Neural cell (in vitro differentiated cells): ENCODE measurements at regions not wholly inside any gene's neighbourhood (a gene's known extent, or its start where the extent isn't known, plus 50 kb on each side); places are given as distances from the start of the nearest gene placed in this dataset.

ENCODE experiments used
- H2AFZ ChIP-seq: fragments of 200-600, 300-800 bp; sonication (generic), shearing (Covaris generic); 2 replicates; pipeline ENCODE4 v1.6.0; 2014; ENCODE audit warnings: low read depth, mild to moderate bottlenecking, antibody characterized with exemption, low read length, moderate library complexity
- H3F3A ChIP-seq: fragments of 200-600 bp; shearing (Covaris generic); 2 replicates; pipeline ENCODE4 v1.6.1; 2016; ENCODE audit warnings: mild to moderate bottlenecking, moderate library complexity, mixed read lengths, antibody characterized with exemption, low read length; ENCODE audit not compliant: insufficient read depth, poor library complexity, severe bottlenecking
- H3K27ac ChIP-seq: fragments of 200-600, 300-800 bp; sonication (generic), shearing (Covaris generic); 2 replicates; pipeline ENCODE4 v1.5.1; 2014; ENCODE audit warnings: mild to moderate bottlenecking, low read length, moderate library complexity
- H3K27me3 ChIP-seq: fragments of 300-800, 200-600 bp; sonication (generic), shearing (Covaris generic); 2 replicates; pipeline ENCODE4 v1.6.0; 2014; ENCODE audit warnings: mild to moderate bottlenecking, low read depth, low read length, moderate library complexity; ENCODE audit not compliant: insufficient read depth
- H3K36me3 ChIP-seq: fragments of 300-800, 200-600 bp; sonication (generic), shearing (Covaris generic); 2 replicates; pipeline ENCODE4 v1.5.1; 2014; ENCODE audit warnings: mild to moderate bottlenecking, antibody characterized with exemption, low read length, moderate library complexity; ENCODE audit not compliant: insufficient read depth
- H3K4me2 ChIP-seq: fragments of 300-800, 200-600 bp; sonication (generic), shearing (Covaris generic); 2 replicates; pipeline ENCODE4 v1.6.0; 2014; ENCODE audit warnings: mild to moderate bottlenecking, low read length
- H3K4me3 ChIP-seq: fragments of 300-800, 200-600 bp; sonication (generic), shearing (Covaris generic); 2 replicates; pipeline ENCODE4 v1.5.1; 2014; ENCODE audit warnings: mild to moderate bottlenecking, low read length, moderate library complexity
- H3K79me2 ChIP-seq: fragments of 200-600 bp; shearing (Covaris generic); replicated peaks from 2 replicates; pipeline ENCODE4 v1.6.0; 2014; ENCODE audit warnings: mild to moderate bottlenecking, low read length, moderate library complexity; ENCODE audit not compliant: insufficient read depth
- H3K9ac ChIP-seq: fragments of 300-800, 200-600 bp; sonication (generic), shearing (Covaris generic); 2 replicates; pipeline ENCODE4 v1.6.1; 2016; ENCODE audit warnings: mild to moderate bottlenecking, low read length, mixed read lengths
- H3K9me2 ChIP-seq: fragments of 200-600 bp; shearing (Covaris generic); 2 replicates; pipeline ENCODE4 v1.6.1; 2016; ENCODE audit warnings: mild to moderate bottlenecking, low read length, mixed read lengths; ENCODE audit not compliant: insufficient read depth
- H3K9me3 ChIP-seq: fragments of 200-600, 300-800 bp; sonication (generic), shearing (Covaris generic); 2 replicates; pipeline ENCODE4 v1.6.1; 2016; ENCODE audit warnings: mild to moderate bottlenecking, mixed run types, low read length, moderate library complexity, mixed read lengths
- H4K20me1 ChIP-seq: fragments of 200-600 bp; shearing (Covaris generic); 2 replicates; pipeline ENCODE4 v1.6.1; 2016; ENCODE audit warnings: mild to moderate bottlenecking, mixed run types; ENCODE audit not compliant: insufficient read depth
- CTCF ChIP-seq: fragments of 450-650 bp; IDR thresholded peaks from 2 replicates; pipeline ENCODE4 v1.5.1; 2014; ENCODE audit warnings: antibody characterized with exemption, mild to moderate bottlenecking, moderate library complexity; ENCODE audit not compliant: poor library complexity, severe bottlenecking
- EP300 ChIP-seq: fragments of 450-650 bp; conservative IDR thresholded peaks from 2 replicates; pipeline ENCODE4 v1.6.1; 2014; ENCODE audit warnings: antibody characterized with exemption, mild to moderate bottlenecking, moderate library complexity; ENCODE audit not compliant: poor library complexity, severe bottlenecking
- EZH2 ChIP-seq: fragments of 200-600, 300-800 bp; shearing (Covaris generic), sonication (generic); IDR thresholded peaks from 2 replicates; pipeline ENCODE4 v1.6.1; 2014; ENCODE audit warnings: antibody characterized with exemption, low read length, borderline replicate concordance, mild to moderate bottlenecking; ENCODE audit not compliant: insufficient read depth, poor library complexity, severe bottlenecking
- MXI1 ChIP-seq: fragments of 450-650 bp; conservative IDR thresholded peaks from 2 replicates; pipeline ENCODE4 v1.6.1; 2014; ENCODE audit warnings: antibody characterized with exemption, mild to moderate bottlenecking; ENCODE audit not compliant: poor library complexity, severe bottlenecking
- POLR2AphosphoS5 ChIP-seq: IDR thresholded peaks from 2 replicates; pipeline ENCODE4 v1.6.1; 2012
- RAD21 ChIP-seq: fragments of 450-650 bp; conservative IDR thresholded peaks from 2 replicates; pipeline ENCODE4 v1.6.1; 2014; ENCODE audit warnings: antibody characterized with exemption, mild to moderate bottlenecking, moderate library complexity
- REST ChIP-seq: IDR thresholded peaks from 2 replicates; pipeline ENCODE4 v1.6.1; 2012; ENCODE audit warnings: borderline replicate concordance
- SMC3 ChIP-seq: fragments of 450-650 bp; conservative IDR thresholded peaks from 2 replicates; pipeline ENCODE4 v1.6.1; 2014; ENCODE audit warnings: antibody characterized with exemption, mild to moderate bottlenecking, moderate library complexity; ENCODE audit not compliant: poor library complexity
- TAF1 ChIP-seq: IDR thresholded peaks from 2 replicates; pipeline ENCODE4 v1.6.1; 2012; ENCODE audit warnings: low read depth

GRCh38 chr9:103803245-103803644 is 290.9 kb upstream of the SMC2 start:
- H3K9me3 ChIP-seq, result no peaks in the 10 kb centered on the region
- no peaks in the 10 kb centered on the region for H3K27me3 ChIP-seq
- no peak overlapping the region for H3K27ac ChIP-seq
- H4K20me1 ChIP-seq, result no peaks in the 10 kb centered on the region
- H3K36me3 ChIP-seq, result no peaks in the 10 kb centered on the region
- no peaks in the 10 kb centered on the region for H3K79me2 ChIP-seq
- no peaks in the 10 kb centered on the region for H3F3A ChIP-seq
- H3K4me2 ChIP-seq, result no peak overlapping the region
- H3K9ac ChIP-seq, result no peak overlapping the region
- H3K9me2 ChIP-seq, result no peaks in the 10 kb centered on the region
- no peak for TF ChIP-seq SMC3
- TF ChIP-seq EP300, result no peak
- TF ChIP-seq MXI1, result no peak
- TF ChIP-seq EZH2, result no peak
- TF ChIP-seq RAD21, result no peak
- TF ChIP-seq CTCF, result no peak
- TF ChIP-seq POLR2AphosphoS5, result no peak
- TF ChIP-seq REST, result no peak
- TF ChIP-seq TAF1, result no peak
- H3K4me3 ChIP-seq, result no peak overlapping the region
- no peak overlapping the region for H2AFZ ChIP-seq

GRCh38 chr9:103804077-103804735 is 289.9 kb upstream of the SMC2 start:
- Histone ChIP-seq H3K9ac (no peak overlapping the region), H3K9me2 (no peaks in the 10 kb centered on the region), H3K27me3 (no peaks in the 10 kb centered on the region), H3K36me3 (no peaks in the 10 kb centered on the region), H3K27ac (no peak overlapping the region), H4K20me1 (no peaks in the 10 kb centered on the region), H2AFZ (no peak overlapping the region), H3K9me3 (no peaks in the 10 kb centered on the region), H3F3A (no peaks in the 10 kb centered on the region), H3K4me2 (no peak overlapping the region), H3K79me2 (no peaks in the 10 kb centered on the region), H3K4me3 (no peak overlapping the region)
- TF ChIP-seq SMC3 (no peak), MXI1 (no peak), CTCF (no peak), TAF1 (no peak), REST (no peak), RAD21 (no peak), POLR2AphosphoS5 (no peak), EP300 (no peak)
